ENCODE measurements at regions not wholly inside any gene's neighbourhood (a gene's known extent, or its start where the extent isn't known, plus 50 kb on each side); places are given as distances from the start of the nearest gene placed in this dataset.

DNA sequence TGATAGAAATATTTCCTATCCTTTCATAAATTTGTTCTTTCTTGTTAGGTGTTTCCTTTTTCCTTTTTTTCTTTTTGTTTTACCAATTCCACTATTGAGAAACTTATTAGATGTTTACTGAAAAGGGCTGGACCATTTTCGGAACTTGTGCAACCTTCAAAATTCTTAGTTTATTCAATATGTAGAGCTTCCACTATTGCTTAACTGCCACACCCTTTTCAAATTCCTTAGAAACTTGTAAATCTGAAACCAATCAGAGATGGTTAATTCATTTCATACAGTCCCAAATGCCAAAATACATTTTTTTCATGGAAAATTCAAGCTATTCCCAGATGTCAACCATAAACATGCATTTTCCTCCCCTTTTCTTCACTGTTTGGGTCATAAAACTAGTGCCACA is 66.1 kb upstream of the SLC39A8 start:
- in situ Hi-C loops (cut with HindIII; ENCODE audit: low sequenced_read_pairs) = no loop called here
- TF ChIP-seq, protein P1, sequence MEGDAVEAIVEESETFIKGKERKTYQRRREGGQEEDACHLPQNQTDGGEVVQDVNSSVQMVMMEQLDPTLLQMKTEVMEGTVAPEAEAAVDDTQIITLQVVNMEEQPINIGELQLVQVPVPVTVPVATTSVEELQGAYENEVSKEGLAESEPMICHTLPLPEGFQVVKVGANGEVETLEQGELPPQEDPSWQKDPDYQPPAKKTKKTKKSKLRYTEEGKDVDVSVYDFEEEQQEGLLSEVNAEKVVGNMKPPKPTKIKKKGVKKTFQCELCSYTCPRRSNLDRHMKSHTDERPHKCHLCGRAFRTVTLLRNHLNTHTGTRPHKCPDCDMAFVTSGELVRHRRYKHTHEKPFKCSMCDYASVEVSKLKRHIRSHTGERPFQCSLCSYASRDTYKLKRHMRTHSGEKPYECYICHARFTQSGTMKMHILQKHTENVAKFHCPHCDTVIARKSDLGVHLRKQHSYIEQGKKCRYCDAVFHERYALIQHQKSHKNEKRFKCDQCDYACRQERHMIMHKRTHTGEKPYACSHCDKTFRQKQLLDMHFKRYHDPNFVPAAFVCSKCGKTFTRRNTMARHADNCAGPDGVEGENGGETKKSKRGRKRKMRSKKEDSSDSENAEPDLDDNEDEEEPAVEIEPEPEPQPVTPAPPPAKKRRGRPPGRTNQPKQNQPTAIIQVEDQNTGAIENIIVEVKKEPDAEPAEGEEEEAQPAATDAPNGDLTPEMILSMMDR (IDR thresholded peaks at IDR 0.05; ENCODE audit: low read depth, low read length) = no peak
- DNase-seq (ENCODE audit: low read depth, low spot score) = no peak

DNA sequence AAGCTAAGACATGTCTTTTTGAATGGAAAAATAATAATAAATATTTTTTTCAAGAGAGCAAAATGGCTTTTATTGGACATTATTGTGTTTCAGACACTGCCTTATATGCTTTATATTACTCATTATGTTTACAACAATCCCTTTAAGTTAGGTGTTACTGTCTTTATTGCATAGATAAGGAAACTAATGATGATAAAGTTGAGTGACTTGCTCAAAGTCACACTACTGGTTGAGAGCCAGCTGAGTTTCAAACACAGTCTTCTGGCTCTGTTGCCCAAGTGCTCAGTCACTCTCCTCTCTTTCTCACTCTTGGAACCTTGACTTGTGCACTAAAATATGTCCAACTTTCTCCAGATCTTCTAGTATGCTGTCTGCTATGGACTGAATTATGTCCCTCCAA is 71.5 kb upstream of the SLC39A8 start:
- TF ChIP-seq, protein P1 (IDR thresholded peaks at IDR 0.05; ENCODE audit: low read depth, low read length) = no peak
- H3K4me3 ChIP-seq (ENCODE audit: low read depth, low read length) = no peak overlapping the region
- DNase-seq (ENCODE audit: low read depth, low spot score) = no peak
- in situ Hi-C loops (cut with HindIII; ENCODE audit: low sequenced_read_pairs) = no loop called here

More for the DNA sequence above, 66.1 kb upstream of the SLC39A8 start:
- no peak overlapping the region for H3K4me3 ChIP-seq (ENCODE audit: low read depth, low read length)

DNA sequence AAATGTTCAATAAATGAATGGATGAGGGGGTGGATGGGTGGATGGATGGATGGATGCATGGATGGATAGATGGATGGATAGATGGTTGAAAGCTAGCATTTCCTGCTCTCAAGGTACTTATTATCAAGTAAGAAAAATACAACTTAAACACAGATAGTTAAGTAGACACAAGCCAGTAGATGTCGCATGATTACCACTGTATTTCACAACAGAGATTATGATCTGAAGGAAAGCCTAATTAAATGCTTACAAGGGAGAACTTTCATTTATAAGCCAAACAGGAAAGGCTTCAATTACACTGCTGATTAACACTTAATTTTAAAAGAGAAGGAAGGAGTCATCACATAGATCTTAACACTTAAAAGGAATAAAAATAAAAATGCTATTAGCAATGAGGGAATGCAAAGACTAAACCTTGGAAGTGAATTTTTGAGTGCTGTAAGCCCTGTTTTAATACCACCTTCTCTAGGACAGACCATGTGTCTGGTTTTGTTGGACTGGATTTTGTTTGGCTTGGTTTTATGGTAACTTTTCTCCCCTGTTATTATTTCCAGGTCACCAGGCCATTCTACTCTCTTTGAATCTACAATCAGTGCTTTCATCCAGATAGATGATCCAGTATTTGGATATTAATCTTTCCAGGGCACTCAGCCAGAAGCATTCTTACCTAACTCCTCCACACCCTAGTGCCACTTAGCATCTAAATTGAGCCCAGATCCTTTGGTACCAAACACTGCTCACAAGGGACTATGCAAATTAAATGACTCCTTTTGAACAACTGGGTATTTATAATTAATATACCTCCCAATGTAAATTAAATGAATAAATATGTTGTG is 75.5 kb upstream of the SLC39A8 start:
- peak; percentile 12 for DNase-seq (ENCODE audit: low read depth, low spot score)
- TF ChIP-seq, protein P1 (IDR thresholded peaks at IDR 0.05; ENCODE audit: low read depth, low read length) = no peak
- in situ Hi-C loops (cut with HindIII; ENCODE audit: low sequenced_read_pairs) = no loop called here
- H3K4me3 ChIP-seq (ENCODE audit: low read depth, low read length) = no peak overlapping the region

DNA sequence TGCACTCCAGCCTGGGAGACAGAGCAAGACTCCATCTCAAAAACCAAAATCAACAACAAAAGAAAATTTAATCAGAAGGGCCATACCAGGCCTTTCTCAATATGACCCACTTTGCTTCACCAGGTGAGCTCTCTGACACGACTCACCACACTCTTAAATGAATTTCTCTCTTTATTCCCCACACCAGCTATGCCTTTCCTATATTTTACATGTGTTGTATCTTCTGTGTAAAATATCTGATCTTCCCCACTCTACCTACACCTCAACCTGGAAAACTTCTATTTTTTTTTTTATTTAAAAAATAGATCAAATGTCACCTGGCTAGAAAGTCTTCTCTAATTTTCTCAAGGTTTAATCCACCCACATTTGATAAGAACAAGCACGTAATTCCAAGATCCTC is 77.6 kb upstream of the SLC39A8 start:
- TF ChIP-seq, protein P1 (IDR thresholded peaks at IDR 0.05; ENCODE audit: low read depth, low read length) = no peak
- in situ Hi-C loops (cut with HindIII; ENCODE audit: low sequenced_read_pairs) = no loop called here
- H3K4me3 ChIP-seq (ENCODE audit: low read depth, low read length) = no peak overlapping the region
- no peak for DNase-seq (ENCODE audit: low read depth, low spot score)

DNA sequence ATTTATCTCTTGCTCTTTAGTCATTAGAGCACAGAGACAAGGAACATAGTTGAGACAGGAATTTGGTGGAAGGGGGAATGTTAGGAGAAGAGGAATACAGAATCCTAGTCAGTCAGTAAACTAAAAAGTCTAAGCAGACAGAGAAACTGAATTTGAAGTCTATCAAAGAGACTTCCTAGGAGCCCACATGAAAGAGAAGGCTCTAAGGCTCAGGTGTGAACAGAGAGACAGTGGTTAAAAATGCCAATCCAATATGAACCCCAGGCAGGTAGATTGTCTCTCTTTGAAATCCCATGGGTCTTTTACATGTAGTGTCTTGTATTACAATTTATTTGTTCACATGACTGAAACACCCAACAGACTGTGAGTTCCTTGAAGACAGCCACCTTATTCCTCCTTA is 77.8 kb upstream of the NFKB1 start:
- TF ChIP-seq, protein P1 (IDR thresholded peaks at IDR 0.05; ENCODE audit: low read depth, low read length) = no peak
- DNase-seq (ENCODE audit: low read depth, low spot score) = no peak
- in situ Hi-C loops (cut with HindIII; ENCODE audit: low sequenced_read_pairs) = no loop called here
- H3K4me3 ChIP-seq (ENCODE audit: low read depth, low read length) = no peak overlapping the region

DNA sequence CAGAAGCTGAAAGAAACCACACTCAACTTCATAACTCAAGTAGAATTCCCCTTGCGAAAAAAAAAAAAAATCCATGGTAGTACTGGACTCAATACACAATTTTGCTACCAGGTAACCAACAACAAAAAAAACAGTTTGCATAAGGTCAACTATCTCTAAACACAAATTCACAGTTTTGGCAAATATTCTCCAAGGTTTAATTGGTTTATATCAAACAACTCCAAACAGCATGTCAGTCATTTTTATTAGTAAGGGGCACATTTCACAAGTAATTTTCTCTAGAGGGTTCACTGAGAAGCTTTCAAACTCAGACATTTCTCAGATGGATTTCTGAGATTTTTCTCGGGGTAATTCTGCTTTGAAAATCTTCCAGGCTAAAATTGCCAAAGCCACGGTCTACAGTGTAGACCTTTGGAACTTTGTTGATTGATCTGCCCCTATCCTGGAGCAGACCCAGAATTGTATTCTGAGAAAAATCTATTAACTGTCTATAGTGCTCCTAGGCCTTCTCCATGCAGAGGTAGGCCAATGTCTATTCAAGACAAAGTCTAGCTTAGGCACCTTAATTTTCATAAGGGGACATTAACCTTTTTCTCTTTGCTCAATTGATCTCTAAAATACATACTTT is 73.7 kb upstream of the NFKB1 start:
- no peak for DNase-seq (ENCODE audit: low read depth, low spot score)
- TF ChIP-seq, protein P1 (IDR thresholded peaks at IDR 0.05; ENCODE audit: low read depth, low read length) = no peak
- no peak overlapping the region for H3K4me3 ChIP-seq (ENCODE audit: low read depth, low read length)
- in situ Hi-C loops (cut with HindIII; ENCODE audit: low sequenced_read_pairs) = no loop called here

Measured in astrocyte of the spinal cord (primary cell).